Right forelimb (tissue), 1 donor: ENCODE measurements at regions not wholly inside any gene's neighbourhood (a gene's known extent, or its start where the extent isn't known, plus 50 kb on each side); places are given as distances from the start of the nearest gene placed in this dataset.

Experiments used
- DNase-seq: peaks from one replicate; pipeline ENCODE4 v3.0.0-alpha.2; 2018

DNA sequence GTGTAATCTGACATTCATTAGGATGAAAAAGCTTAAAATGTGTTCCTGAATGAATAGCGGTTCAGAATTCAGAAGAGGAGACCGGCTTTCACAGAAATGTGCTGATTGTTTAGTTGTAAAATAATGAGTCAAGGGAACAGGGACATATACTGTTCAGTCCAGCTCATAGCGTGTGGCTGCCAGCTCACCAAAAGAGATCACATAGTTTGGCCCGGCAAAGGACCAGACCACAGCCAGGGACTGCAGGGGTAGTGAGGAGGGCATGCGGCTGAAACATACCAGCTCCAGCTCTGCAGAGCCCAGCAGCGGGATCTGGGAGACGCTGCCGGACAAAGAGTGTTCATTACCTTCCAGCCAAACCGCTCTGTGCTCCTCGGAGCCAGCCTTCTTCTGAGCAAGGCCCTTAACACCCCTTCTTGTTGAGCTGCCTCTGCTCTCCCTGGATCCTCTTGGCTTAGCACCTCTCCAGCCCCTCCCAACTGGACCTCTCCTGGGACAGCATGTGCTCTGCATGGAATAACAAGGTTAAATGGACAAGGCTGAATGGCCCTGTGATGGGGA is 116.8 kb upstream of the CNTLN start:
- DNase-seq = peak; percentile 67

DNA sequence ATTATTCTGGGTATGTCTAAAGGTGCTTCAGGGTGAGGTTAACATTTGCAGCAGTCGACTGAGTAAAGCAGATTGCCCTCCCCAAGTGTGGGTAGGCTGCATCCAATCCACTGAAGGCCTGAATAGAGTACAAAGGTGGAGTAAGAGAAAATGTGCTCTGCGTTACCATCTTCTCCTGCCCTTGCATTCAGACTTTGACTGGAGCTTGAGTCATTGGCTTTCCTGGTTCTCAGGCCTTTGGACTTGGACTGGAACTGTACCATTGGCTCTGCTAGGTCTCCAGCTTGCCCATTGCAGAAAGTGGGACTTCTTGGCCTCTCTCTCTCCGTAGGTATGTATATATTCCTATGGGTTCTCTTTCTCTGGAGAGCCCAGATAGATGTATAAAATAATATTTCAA is 120.9 kb upstream of the CNTLN start:
- DNase-seq = no peak

DNA sequence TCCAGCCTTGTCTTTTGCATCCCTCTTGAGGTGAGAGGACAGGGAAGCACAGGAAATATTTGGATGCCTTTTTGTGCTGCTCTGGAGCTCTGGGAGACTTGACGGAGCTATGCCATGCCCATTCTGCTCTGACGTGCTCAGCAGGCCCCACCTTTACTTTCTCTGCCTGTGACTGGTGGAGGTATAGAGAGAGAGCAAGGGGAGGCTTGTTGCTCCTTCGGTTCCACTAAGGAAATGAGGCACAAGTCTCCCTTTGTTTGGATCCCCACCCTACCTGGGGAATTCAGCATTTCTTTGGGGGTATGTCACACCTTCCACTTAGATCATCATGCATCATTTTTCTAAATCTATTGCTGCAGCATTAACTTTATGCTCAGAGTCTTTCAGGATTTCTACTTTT is 121.8 kb upstream of the CNTLN start:
- no peak for DNase-seq

DNA sequence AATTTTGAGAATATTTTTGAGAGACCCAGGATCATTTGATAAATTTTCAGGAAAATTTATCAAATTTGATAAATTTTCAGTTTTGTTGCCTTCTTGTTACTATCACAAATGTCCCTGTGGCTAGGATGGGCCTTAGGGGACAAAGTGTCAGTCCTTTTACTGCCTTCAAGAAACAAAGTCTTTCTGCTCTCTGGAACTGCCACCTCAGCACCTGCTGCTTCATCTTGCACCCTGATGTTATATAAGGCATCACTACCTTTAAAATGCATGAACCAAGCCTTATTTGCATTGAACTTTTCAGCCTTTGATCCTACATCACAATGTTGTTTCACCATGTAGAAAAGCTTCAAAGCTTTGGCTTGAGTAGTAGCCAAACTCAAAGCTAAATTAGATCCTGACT is 123.0 kb upstream of the CNTLN start:
- no peak for DNase-seq

DNA sequence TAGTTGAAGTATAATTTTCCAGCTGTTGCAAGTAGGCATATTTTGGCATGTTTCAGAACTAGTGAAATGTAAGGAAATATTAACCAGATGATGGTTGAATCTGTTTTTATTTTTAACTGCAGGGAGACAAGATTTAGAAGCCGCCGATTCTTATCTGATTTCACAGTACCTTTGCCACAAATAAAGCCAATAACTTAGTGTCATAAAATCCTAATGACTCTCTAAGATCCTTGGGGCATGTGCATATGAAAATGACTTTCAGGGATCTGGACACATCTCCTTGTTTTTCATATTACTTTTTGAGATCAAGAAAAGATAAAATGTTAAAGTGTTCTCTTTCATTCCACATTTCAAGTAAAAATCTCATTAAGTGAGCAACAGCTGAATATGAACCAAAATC is 125.8 kb upstream of the CNTLN start:
- DNase-seq = no peak

DNA sequence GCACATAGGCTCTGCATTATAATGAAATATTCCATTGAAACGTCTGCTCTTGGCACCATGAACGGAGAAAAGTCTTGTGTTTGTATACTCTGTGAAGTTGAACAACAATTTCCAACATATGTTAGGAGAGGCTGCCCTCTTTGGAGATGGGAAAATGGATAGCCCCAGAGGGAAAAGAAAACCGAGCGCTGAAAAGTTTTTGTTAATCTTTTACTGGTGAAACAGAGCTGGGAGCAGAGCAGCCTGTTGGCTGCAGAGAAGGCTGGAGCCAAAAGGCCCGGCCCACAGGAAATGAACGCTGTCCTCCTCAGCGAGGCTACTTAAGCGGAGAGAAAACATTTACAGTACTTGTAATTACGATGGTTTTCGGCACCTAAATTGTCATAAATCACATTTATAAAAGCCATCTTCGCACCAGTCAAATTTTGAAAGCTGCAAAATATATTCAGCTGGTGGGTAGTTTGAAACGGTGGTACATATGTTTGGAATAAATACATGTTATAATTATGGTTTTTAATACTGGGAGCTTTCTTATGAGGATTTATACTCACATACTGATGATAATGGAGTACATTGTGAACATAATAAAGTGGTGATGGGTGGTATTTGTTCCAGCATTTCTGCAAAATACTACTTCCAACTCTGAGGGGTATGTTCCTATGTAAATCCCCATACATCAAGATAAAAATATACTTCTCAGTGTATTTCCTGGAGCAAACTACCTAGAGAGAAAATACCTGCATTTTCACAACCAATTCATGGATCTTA is 129.6 kb upstream of the CNTLN start:
- DNase-seq = peak; percentile 74

DNA sequence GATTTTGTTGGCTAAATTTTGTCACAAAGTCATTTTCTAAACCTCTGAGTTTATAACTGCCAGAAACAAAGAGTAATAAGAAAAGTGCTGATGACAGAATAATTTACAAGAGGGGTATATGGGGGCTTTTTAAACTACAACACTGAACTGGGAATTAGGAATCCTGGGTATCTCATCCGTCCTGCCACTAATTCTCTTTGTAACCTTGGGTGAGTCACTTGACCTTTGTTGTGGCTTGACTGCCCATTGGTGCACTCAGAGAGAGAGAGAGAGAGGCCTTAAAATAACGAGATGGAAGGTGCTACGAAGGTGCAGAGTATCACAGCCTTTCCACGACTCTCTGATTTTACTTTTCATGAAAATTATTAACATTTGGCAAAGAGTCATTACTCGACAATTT is 130.3 kb upstream of the CNTLN start:
- DNase-seq = no peak

DNA sequence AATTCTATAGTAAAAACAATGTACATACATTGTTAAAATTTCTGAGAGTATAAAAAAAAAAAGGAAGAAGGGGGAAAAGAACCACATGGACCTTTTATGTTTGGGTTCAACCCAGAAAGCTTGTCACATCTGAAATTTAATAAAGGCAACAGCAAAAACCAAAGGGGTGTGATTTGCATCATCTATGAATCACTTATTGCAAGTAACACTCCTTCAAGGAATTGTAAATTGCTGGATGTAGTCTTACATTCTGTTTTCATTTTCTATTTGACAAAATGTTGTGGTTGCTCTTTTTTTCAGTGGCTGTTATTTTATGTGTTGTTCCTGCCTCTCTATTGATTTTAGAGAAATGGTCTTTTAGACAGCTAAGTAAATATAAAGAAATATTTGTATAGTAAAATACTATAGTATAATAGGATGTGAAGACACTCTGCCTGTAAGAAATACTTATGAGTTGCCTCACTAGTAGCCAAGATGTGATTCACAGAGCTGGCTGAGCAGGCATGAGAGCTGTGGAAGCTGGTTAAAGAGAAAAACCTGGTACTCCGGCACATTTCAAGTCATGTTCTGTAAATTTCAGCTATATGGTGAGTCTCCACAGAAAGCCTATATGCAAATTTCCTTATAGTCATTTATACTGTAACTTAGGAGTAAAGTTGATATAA is 131.1 kb upstream of the CNTLN start:
- DNase-seq = no peak

DNA sequence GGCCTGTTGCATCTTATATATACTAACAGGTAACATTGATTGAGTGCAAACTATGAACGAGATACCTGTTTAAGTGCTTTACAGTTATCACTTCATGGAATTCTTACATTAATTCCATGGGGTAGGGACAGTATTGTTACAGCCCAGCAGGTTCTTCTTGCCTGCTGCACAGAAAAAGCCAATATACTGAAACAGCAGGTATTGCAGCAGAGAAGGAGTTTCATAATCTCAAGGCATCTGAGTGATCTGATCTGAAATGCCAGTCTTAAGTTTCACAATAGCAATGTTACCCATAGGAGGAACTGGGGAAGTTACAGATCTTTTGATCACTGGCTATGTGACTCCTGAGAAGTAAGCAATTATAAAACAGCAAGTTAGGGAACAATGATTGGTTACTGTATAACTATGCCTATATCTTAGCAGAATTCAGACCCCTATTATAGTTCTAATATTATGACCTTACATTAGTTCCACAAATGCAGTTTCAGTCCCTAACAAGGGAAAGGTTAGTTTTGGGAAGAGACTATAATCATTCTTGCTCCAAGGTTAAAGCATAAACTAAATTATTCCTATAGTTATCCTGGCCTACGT is 126.5 kb upstream of the BNC2 start:
- no peak for DNase-seq

DNA sequence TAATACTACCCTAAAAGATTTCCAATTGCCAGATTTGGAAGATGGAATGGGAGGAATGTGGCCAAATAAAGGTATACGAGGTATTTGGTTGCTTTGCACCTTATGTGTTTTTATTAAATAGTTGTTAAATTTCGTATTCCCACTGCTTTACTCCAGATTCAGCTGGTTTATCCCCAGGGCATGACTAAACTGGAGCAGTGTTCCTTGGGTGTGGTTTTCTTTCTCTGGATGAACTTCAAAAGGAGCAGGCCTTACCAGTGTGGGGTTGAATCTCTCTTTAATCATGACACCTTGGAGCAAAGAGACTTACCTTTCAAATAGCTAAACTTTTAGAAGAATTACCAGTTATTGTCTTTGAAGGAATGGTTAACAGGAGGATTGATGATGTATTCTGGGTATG is 121.7 kb upstream of the BNC2 start:
- DNase-seq = no peak

DNA sequence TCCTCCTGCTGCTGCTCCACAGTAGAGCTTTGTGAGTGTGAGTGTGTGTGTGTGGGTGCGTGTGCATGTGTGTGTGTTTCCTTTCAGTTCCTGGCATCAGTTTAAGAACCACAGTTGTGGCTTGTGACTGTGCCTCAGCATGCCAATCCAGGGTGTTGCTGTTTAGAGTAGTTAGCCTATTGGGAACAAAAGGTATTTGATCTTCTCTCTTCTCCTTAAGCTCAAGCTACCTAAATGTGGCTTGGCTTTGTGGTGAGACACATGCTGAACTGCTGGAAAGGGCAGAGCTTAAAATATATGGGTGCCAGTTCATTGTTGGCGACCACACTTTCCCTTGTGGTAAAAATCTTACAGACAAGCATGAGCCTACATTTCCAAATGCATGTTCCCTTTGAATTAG is 116.6 kb upstream of the BNC2 start:
- DNase-seq = peak; percentile 50

DNA sequence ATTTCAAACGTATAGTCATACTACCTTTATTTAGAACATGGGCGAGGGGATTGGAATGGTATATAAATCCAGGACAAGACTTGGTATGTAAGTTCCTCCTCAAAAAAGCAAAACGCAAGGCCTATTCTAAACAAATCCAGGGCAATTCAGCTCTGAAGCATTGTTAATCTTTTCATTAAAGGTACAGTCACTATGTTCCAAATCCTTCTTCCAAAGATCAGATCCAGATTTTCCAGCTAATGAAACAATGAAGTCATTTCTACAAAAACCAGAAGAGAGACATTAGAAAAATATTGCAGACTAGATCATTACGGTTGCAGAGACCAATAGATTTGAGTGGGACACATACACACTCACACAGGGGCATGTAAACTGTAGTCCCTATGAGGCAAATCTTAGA is 116.1 kb upstream of the BNC2 start:
- no peak for DNase-seq

DNA sequence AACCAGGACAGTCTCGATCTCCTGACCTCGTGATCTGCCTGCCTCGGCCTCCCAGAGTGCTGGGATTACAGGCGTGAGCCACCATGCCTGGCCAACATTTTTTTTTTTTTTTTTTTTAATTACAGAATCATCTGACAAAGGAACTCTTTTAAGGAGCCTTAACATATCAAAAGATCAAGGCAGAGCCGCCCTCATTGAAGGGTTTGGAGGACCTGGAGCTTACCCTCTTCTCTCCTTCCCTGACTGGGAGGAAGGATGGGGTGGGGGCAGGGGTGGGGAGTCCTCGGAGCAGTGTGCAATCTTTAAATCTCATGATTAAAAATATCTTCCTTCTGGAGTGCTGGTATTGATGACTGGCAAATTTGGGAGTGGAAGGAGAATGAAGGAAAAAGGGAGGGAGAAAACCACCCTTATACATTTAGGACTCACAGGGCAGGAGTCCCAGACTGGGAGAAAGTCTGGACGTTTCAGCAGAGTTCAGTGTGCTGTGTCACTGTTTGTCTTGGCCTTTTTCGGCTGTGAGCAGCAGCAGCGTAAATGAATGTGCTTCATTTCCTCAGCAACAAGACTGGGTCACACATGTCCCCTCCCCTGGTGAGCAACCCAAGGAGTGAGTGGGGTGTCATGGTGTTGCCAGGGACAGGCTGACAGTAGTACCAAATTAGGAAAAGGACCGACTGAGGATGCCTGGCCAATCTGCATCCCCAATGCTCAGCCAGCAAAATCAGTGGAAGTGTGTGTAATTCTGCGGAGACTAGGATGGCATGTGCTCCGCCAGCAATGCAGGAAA is 115.3 kb upstream of the BNC2 start:
- peak; percentile 45 for DNase-seq

DNA sequence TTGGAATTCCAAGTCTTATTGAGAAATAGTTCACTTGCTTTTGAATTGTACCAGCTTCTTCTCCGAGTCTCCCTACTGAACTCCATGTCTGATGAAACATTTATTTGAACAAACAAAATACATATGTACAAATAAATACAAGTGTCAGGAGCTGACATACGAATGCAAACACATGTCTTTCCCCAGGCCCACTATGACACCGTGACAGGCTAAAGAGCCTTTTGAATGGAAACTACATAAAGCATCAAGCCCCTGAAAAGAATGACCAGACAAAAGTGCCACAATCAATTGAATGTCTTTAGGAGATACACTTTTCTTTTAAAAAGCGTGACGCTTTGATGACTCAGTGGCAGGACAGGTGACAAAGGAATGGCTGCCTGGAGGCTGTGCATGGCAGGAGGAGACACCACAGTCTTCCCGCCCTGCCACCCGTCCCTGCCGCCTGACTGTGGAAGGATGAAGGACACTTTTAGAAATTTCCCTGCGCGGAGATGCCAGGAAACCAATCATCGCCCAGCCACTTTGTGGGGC is 112.4 kb upstream of the BNC2 start:
- no peak for DNase-seq

DNA sequence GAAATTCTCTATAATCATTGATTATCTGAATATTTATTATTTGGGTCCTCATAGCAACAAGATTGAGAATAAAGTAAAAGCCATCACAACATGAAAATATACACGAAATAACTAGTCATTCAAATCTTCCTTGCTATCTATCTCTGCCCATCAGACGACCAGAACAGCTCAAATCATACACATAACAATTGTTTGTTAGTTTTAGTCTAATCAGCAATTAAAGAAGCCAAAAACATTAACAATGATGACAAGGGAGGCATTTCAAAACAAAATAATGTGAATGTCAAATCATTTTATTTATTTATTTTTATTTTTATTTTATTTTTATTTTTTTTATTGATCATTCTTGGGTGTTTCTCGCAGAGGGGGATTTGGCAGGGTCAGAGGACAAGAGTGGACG is 106.0 kb upstream of the BNC2 start:
- no peak for DNase-seq

DNA sequence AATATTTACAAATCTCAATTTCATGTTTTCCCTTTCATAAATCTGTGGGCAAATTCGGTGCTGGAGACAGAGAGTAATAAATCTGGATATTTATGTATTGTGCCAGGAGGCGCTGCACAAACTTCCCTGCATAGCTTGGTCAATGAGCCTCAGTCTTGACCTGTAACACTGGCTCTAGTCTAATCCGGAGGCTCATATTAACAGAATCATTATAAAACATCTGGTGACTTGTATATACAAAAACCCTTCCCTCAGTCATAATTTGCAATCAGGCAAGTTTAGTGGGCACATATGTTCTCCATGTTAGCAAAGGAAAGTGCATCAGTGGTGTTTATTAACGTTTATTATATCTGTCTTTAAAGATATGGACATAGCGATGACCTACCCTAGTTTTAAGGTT is 104.0 kb upstream of the BNC2 start:
- DNase-seq = no peak

DNA sequence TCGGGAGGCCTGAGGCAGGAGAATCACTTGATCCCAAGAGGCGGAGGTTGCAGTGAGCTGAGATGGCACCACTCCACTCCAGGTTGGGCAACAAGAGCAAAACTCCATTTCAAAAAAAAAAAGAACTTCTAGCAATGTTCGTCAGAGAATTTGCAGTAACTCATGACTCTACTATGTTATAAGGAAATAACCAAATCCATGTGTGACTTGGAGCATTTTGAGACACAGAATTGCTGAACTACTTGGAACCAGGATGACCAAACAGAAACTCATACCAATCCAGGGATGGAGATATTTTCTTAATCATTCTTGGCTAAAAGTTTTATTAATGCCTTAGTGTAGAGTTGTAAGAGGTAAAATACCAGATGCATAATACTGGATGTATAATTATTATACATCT is 99.9 kb upstream of the BNC2 start:
- no peak for DNase-seq

DNA sequence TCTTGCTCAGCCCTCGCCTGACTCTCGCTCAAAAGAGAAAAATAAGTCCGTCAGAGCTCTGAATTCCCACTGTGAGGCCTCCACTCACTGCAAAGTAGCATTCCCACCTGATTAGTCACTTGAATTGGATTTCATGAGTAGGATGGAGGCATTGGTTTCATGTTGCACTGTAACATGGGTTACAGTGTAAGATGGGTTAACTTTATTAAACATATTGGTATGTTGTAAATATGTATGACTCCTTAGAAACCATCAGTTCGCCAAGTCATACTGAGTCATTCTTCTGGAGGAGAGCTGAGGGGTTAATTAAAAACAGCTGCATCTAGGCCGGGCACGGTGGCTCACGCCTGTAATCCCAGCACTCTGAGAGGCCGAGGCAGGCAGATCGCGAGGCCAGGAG is 93.8 kb upstream of the BNC2 start:
- DNase-seq = no peak

DNA sequence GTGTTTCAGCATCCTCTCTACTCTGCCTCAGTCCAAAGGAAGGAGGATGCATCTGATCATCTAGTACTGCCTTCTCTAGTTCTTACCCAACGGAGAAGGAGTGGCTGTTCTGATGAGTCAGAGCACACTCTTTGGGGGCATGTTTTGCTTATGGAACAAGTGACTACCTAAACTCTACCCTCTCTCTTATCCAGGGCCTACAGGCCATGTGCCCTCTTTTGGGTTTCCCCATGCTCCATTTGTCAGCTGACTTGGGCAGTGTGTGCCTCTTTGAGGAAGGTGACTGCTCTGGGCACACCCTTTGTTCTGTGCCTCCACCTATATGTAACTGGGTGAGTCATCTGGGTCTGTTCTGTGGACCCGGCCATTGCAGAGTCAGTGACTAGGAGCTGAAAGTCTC is 89.6 kb upstream of the BNC2 start:
- DNase-seq = no peak

DNA sequence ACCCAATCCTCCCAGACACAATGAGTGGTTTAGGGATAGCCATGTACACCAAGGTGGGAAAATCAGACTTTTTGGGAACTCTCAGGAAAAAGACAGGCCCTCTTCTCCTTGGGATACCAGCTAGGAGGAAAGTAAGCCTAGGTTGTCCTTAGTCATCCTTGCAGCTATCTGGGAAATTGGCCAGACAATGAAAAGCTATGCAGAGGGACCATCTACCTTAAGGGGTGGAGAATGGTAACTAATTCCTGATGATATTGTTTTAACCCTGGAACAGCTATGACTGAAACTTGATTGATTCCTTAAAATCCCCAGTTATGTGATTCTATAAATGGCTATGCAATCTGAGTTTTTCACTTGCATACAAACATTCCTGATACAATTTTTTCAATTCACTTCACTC is 88.9 kb upstream of the BNC2 start:
- DNase-seq = no peak

DNA sequence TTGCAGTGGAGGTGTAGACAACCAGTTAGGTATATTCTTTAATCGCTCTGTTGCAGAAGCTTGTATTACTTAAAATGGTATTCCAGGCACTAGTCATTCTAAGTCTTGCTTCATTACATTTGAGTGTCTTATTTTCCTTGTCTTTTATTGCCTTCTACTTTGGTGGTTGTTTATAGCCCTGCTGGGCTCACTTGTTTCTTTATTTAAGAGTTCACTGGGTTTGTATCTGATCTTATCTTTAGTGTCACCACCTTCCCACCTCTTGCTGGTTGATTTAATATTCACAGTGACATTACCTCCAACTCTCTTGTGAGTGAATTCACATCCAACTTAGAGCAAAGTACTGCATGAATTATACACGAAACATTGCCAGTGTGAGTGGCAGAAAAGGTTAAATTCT is 83.6 kb upstream of the BNC2 start:
- no peak for DNase-seq

DNA sequence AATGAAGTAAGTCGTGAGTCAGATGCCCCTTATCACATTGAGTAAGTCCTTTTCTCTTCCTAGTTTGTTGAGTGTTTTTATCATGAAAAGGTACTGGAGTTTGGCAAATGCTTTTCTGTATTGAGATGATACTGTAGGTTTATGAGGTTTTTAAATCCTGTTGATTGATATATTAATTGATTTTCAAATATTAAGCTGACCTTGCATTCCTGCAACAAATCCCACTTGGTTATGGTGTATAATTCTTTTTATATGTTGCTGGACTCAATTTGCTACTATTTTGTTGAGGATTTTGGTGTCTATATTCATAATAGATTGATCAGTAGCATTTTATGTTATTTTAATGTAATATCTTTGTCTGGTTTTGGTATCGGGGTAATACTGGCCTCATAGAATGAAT is 81.0 kb upstream of the BNC2 start:
- DNase-seq = no peak

DNA sequence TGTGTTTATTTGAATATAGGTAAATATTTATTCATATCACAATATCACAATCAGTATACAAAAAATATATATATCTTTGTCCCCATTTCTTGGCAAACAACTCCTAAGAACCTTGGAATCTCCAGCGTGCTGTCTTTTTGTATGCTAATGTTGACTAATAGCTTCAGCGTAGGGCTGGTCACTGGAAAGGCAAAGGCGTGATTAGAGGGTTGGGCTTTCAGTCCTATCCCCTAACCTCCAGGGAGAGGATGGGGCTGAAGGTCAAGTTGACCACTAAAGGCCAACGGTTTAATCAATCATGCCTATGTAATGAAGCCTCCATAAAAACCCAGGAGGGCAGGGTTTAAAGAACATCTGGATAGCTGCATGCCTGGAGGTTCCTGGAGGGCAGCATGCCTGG is 79.6 kb upstream of the BNC2 start:
- DNase-seq = no peak
